ENCODE measurements at regions not wholly inside any gene's neighbourhood (a gene's known extent, or its start where the extent isn't known, plus 50 kb on each side); places are given as distances from the start of the nearest gene placed in this dataset.
"Not testable (repeated sequence)": the region's sequence is repeated elsewhere in the genome, so short reads cannot be mapped to it uniquely, and the experiment has no call there.

DNA sequence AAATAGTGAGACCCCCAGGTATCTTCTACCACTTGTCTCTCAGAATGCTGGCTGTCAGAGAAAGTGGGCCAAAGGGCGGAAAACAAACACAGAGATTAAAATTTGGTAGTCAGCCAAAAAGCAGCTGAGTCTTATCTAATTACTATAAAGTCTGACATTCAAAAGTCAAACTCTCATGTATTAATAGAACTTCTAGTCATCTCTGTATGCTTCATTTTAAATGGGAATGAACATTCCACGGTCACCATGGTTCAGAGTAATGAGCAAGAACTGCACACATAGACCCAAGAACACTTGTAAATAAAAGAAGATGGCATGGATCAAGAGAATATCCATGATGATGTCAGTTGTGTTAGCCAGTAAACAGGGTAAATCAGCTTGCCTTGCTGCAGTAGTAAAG, 1267.0 kb upstream of the CHAC2 start:
- no peak overlapping the region for H3K27ac ChIP-seq (ENCODE audit: low read length)
- no peaks in the 10 kb centered on the region for H3K27me3 ChIP-seq (ENCODE audit: insufficient read depth, low read length)
- H3K9ac ChIP-seq (ENCODE audit: low read depth, low read length), result no peak overlapping the region
- H3K36me3 ChIP-seq (ENCODE audit: insufficient read depth, low read depth, low read length), result no peaks in the 10 kb centered on the region
- H3K4me3 ChIP-seq (ENCODE audit: low read length), result no peak overlapping the region
- peaks cover 9% of the 10 kb centered on the region for H3K9me3 ChIP-seq (ENCODE audit: insufficient read depth, low read depth, low read length)
- H3K4me1 ChIP-seq (ENCODE audit: insufficient read depth, low read length), result no peaks in the 10 kb centered on the region

GRCh38 chr2:52498077-52498750, 1269.4 kb upstream of the CHAC2 start:
- no peak overlapping the region for H3K9ac ChIP-seq (ENCODE audit: low read depth, low read length)
- H3K9me3 ChIP-seq (ENCODE audit: insufficient read depth, low read depth, low read length), result peaks cover 9% of the 10 kb centered on the region
- H3K36me3 ChIP-seq (ENCODE audit: insufficient read depth, low read depth, low read length), result no peaks in the 10 kb centered on the region
- H3K4me3 ChIP-seq (ENCODE audit: low read length), result no peak overlapping the region
- H3K27ac ChIP-seq (ENCODE audit: low read length), result no peak overlapping the region
- H3K27me3 ChIP-seq (ENCODE audit: insufficient read depth, low read length), result no peaks in the 10 kb centered on the region
- H3K4me1 ChIP-seq (ENCODE audit: insufficient read depth, low read length), result no peaks in the 10 kb centered on the region

GRCh38 chr2:52495816-52496215, 1271.8 kb upstream of the CHAC2 start:
- Histone ChIP-seq H3K9me3 (ENCODE audit: insufficient read depth, low read depth, low read length) (peaks cover 9% of the 10 kb centered on the region), H3K27me3 (ENCODE audit: insufficient read depth, low read length) (no peaks in the 10 kb centered on the region), H3K4me3 (ENCODE audit: low read length) (no peak overlapping the region), H3K4me1 (ENCODE audit: insufficient read depth, low read length) (no peaks in the 10 kb centered on the region), H3K36me3 (ENCODE audit: insufficient read depth, low read depth, low read length) (no peaks in the 10 kb centered on the region), H3K9ac (ENCODE audit: low read depth, low read length) (no peak overlapping the region), H3K27ac (ENCODE audit: low read length) (no peak overlapping the region)

DNA sequence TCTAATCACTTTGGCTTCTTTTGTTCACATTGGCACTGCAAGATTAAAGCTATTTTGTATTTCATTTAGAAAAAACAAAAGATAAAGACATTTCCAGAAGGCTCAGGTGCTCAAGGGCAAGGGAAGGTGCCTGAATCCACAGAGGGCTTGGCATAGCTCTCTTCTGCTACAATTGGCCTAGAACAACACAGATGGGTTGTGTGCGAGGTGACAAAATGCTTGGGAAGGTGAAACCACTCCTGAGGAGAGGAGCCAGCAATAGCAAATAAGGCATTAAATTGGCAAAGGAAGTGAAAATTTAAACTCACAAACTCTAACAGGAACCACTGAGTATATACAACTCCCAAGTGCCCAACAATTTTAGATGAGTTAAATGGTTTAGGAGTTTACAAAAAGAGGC, 1290.4 kb upstream of the CHAC2 start:
- Histone ChIP-seq H3K4me3 (ENCODE audit: low read length) (no peak overlapping the region), H3K27me3 (ENCODE audit: insufficient read depth, low read length) (no peaks in the 10 kb centered on the region), H3K36me3 (ENCODE audit: insufficient read depth, low read depth, low read length) (no peaks in the 10 kb centered on the region), H3K4me1 (ENCODE audit: insufficient read depth, low read length) (no peaks in the 10 kb centered on the region), H3K27ac (ENCODE audit: low read length) (no peak overlapping the region), H3K9ac (ENCODE audit: low read depth, low read length) (no peak overlapping the region), H3K9me3 (ENCODE audit: insufficient read depth, low read depth, low read length) (no peaks in the 10 kb centered on the region)

DNA sequence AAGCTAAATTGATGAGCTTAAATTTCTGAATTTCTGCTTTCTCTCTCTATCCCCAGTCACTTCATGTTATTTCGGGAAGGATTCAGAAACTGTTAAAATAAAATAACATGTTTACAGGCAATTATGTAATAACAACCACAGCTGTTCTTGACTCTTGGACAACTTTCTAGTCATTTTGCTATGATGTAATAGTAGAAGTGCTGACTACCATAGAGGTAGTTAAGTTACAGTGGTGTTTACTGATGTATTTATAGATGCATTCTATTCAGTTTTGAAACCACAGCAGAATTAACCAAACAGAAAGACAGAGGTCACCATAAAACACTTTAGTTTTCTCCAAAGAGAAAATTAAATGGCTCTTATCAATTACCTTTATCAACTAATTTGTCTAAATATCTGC, 1292.0 kb upstream of the CHAC2 start:
- H3K27ac ChIP-seq (ENCODE audit: low read length), result no peak overlapping the region
- H3K9ac ChIP-seq (ENCODE audit: low read depth, low read length), result no peak overlapping the region
- no peaks in the 10 kb centered on the region for H3K36me3 ChIP-seq (ENCODE audit: insufficient read depth, low read depth, low read length)
- no peaks in the 10 kb centered on the region for H3K27me3 ChIP-seq (ENCODE audit: insufficient read depth, low read length)
- H3K4me1 ChIP-seq (ENCODE audit: insufficient read depth, low read length), result peaks cover 3% of the 10 kb centered on the region; the same call in 1 of the 2 replicates
- H3K4me3 ChIP-seq (ENCODE audit: low read length), result no peak overlapping the region
- peaks cover 6% of the 10 kb centered on the region for H3K9me3 ChIP-seq (ENCODE audit: insufficient read depth, low read depth, low read length)

- peaks cover 10% of the 10 kb centered on the region; the same call in 1 of the 2 replicates for H3K4me1 ChIP-seq (ENCODE audit: insufficient read depth, low read length)
- no peak overlapping the region for H3K9ac ChIP-seq (ENCODE audit: low read depth, low read length)
- no peak overlapping the region for H3K27ac ChIP-seq (ENCODE audit: low read length)
- no peak overlapping the region for H3K4me3 ChIP-seq (ENCODE audit: low read length)
- no peaks in the 10 kb centered on the region for H3K36me3 ChIP-seq (ENCODE audit: insufficient read depth, low read depth, low read length)
- H3K9me3 ChIP-seq (ENCODE audit: insufficient read depth, low read depth, low read length), result peaks cover 6% of the 10 kb centered on the region
- H3K27me3 ChIP-seq (ENCODE audit: insufficient read depth, low read length), result no peaks in the 10 kb centered on the region
These were observed 1293.5 kb upstream of the CHAC2 start for GRCh38 chr2:52474091-52474490.

DNA sequence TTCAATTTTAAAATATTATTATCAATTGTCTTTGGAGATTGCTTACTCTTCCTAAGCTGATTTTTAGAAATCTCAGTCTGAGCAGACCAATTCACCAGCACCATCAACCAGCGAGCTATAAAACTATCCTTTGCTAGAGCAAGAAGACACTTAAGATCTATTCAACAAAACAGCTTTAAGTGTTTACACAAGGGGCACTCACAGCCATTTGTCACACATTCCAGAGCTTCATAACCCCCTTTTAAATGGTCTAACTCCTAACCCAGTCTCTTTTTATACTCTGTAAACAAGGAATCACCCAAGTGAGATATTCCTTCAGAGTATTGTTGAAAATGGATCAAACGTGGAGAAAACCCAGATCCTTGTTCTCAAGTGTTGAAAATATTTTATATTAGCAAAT, 1294.1 kb upstream of the CHAC2 start:
- no peak overlapping the region for H3K4me3 ChIP-seq (ENCODE audit: low read length)
- H3K36me3 ChIP-seq (ENCODE audit: insufficient read depth, low read depth, low read length), result no peaks in the 10 kb centered on the region
- H3K4me1 ChIP-seq (ENCODE audit: insufficient read depth, low read length), result peaks cover 10% of the 10 kb centered on the region; the same call in 1 of the 2 replicates
- H3K27me3 ChIP-seq (ENCODE audit: insufficient read depth, low read length), result no peaks in the 10 kb centered on the region
- H3K27ac ChIP-seq (ENCODE audit: low read length), result no peak overlapping the region
- H3K9me3 ChIP-seq (ENCODE audit: insufficient read depth, low read depth, low read length), result peaks cover 6% of the 10 kb centered on the region
- H3K9ac ChIP-seq (ENCODE audit: low read depth, low read length), result no peak overlapping the region

DNA sequence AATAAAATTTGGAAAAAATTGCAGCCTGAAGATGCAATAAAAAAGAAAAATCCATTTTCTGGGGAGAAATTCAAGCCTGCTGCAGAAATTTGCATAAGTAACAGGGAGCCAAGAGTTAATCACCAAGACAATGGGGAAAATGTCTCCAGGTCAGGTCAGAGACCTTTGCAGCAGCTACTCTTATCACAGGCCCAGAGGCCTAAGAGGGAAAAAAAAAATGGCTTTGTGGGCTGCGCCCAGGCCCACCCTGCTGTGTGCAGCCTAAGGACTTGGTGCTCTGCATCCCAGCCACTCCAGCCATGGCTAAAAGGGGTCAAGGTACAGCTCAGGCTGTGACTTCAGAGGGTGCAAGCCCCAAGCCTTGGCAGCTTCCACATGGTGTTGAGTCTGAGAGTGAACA, 1297.1 kb upstream of the CHAC2 start:
- not testable (repeated sequence) for H3K36me3 ChIP-seq (ENCODE audit: insufficient read depth, low read depth, low read length); H3K9ac ChIP-seq (ENCODE audit: low read depth, low read length)

DNA sequence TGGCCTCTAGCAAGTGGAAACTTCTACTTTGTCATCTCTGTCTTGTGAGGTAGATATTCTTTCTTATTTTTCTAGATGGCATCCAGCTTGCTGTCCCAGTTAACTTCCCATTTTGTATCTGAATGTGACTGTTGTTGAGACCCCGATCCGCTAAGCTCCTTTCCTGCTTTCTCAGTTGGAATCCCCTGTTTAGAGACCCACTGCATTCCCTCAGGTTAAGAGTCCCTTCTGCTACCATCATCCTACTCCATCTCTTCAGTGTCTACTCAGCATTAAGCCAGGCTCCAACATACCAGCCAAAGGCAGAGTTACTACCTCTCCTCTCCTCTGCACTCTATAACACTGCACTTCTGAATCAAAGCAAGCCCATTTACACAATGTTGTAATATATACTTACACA, 1300.4 kb upstream of the CHAC2 start:
- Histone ChIP-seq H3K27ac (ENCODE audit: low read length) (no peak overlapping the region), H3K4me1 (ENCODE audit: insufficient read depth, low read length) (peaks cover 25% of the 10 kb centered on the region), H3K4me3 (ENCODE audit: low read length) (no peak overlapping the region), H3K9me3 (ENCODE audit: insufficient read depth, low read depth, low read length) (peaks cover 6% of the 10 kb centered on the region), H3K36me3 (ENCODE audit: insufficient read depth, low read depth, low read length) (no peaks in the 10 kb centered on the region), H3K27me3 (ENCODE audit: insufficient read depth, low read length) (peaks cover 5% of the 10 kb centered on the region; the same call in 1 of the 2 replicates), H3K9ac (ENCODE audit: low read depth, low read length) (no peak overlapping the region)

More for the DNA sequence above, 1297.1 kb upstream of the CHAC2 start:
- not testable (repeated sequence) for H3K9me3 ChIP-seq (ENCODE audit: insufficient read depth, low read depth, low read length); H3K4me3 ChIP-seq (ENCODE audit: low read length); H3K27ac ChIP-seq (ENCODE audit: low read length); H3K27me3 ChIP-seq (ENCODE audit: insufficient read depth, low read length)
- peaks cover 18% of the 10 kb centered on the region; the same call in 1 of the 2 replicates for H3K4me1 ChIP-seq (ENCODE audit: insufficient read depth, low read length)

DNA sequence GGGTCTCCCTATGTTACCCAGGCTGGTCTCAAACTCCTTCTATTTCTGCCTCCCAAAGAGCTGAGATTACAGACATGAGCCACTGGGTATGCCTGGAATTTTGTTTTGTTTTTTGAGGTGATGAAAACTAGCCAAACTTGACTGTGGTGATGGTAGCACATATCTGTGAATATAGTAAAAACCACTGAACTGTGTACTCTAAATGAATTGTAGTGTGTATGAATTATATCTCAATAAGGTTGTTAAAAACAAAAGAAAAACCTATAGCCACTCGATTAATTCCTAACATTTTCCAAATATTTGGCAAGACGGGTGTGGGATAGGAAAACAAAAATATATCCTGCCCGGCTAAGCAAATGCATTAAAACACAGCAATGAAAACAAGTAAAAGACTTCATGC, 1302.3 kb upstream of the CHAC2 start:
- Histone ChIP-seq H3K9ac (ENCODE audit: low read depth, low read length) (no peak overlapping the region), H3K27me3 (ENCODE audit: insufficient read depth, low read length) (peaks cover 5% of the 10 kb centered on the region; the same call in 1 of the 2 replicates), H3K9me3 (ENCODE audit: insufficient read depth, low read depth, low read length) (no peaks in the 10 kb centered on the region), H3K4me1 (ENCODE audit: insufficient read depth, low read length) (peaks cover 21% of the 10 kb centered on the region), H3K27ac (ENCODE audit: low read length) (no peak overlapping the region), H3K4me3 (ENCODE audit: low read length) (no peak overlapping the region), H3K36me3 (ENCODE audit: insufficient read depth, low read depth, low read length) (no peaks in the 10 kb centered on the region)

GRCh38 chr2:52463457-52463856, 1304.1 kb upstream of the CHAC2 start:
- Histone ChIP-seq H3K9me3 (ENCODE audit: insufficient read depth, low read depth, low read length) (no peaks in the 10 kb centered on the region), H3K36me3 (ENCODE audit: insufficient read depth, low read depth, low read length) (no peaks in the 10 kb centered on the region), H3K27me3 (ENCODE audit: insufficient read depth, low read length) (peaks cover 5% of the 10 kb centered on the region; the same call in 1 of the 2 replicates), H3K4me3 (ENCODE audit: low read length) (no peak overlapping the region), H3K4me1 (ENCODE audit: insufficient read depth, low read length) (peaks cover 19% of the 10 kb centered on the region), H3K9ac (ENCODE audit: low read depth, low read length) (no peak overlapping the region), H3K27ac (ENCODE audit: low read length) (no peak overlapping the region)

GRCh38 chr2:52456561-52457377, 1310.8 kb upstream of the CHAC2 start:
- no peaks in the 10 kb centered on the region for H3K27me3 ChIP-seq (ENCODE audit: insufficient read depth, low read length)
- H3K36me3 ChIP-seq (ENCODE audit: insufficient read depth, low read depth, low read length), result no peaks in the 10 kb centered on the region
- H3K4me3 ChIP-seq (ENCODE audit: low read length), result no peak overlapping the region
- no peaks in the 10 kb centered on the region for H3K9me3 ChIP-seq (ENCODE audit: insufficient read depth, low read depth, low read length)
- peaks cover 22% of the 10 kb centered on the region; the same call in 1 of the 2 replicates for H3K4me1 ChIP-seq (ENCODE audit: insufficient read depth, low read length)
- no peak overlapping the region for H3K9ac ChIP-seq (ENCODE audit: low read depth, low read length)
- H3K27ac ChIP-seq (ENCODE audit: low read length), result no peak overlapping the region
